PC-9 (cell line): ENCODE measurements at regions not wholly inside any gene's neighbourhood (a gene's known extent, or its start where the extent isn't known, plus 50 kb on each side); places are given as distances from the start of the nearest gene placed in this dataset.

Source experiments
- BruUV-seq: library from RNA; stranded (reverse); fragments of 400-500 nt; replicated peaks from 2 replicates; lab custom pipeline; 2021; lab: Mats Ljungman, UMichigan
- CTCF ChIA-PET: fragments of 300-600 bp; sonication (Branson Sonifier 250); formaldehyde crosslinking; loops from one replicate; lab custom pipeline; 2022; ENCODE audit warnings: antibody characterized with exemption; lab: Charles Lee
- POLR2A ChIA-PET: fragments of 300-600 bp; sonication (Branson Sonifier 250); formaldehyde crosslinking; loops from one replicate; lab custom pipeline; 2022; ENCODE audit warnings: antibody characterized with exemption; ENCODE audit not compliant: unreplicated experiment; lab: Charles Lee
- DNase-seq, 2 experiments: peaks; one replicate each; pipeline versions ENCODE4 v3.0.0 to v3.0.0-alpha.2; 2015 to 2022; ENCODE audit warnings: mixed read lengths in 1 of 2
- H2AFZ ChIP-seq: fragments of 200-600 bp; sonication (generic); 2 replicates; pipeline ENCODE4 v1.8.1; 2017; ENCODE audit warnings: antibody characterized with exemption
- H3F3A ChIP-seq: fragments of 200-600 bp; sonication (generic); 2 replicates; pipeline ENCODE4 v1.8.1; 2017; ENCODE audit warnings: antibody characterized with exemption, mild to moderate bottlenecking, low read depth; ENCODE audit not compliant: insufficient read depth
- H3K27ac ChIP-seq: fragments of 200-600 bp; sonication (generic); 2 replicates; pipeline ENCODE4 v1.6.1; 2016; ENCODE audit warnings: mixed run types
- H3K27me3 ChIP-seq: fragments of 200-600 bp; sonication (generic); 2 replicates; pipeline ENCODE4 v1.6.1; 2016; ENCODE audit warnings: low read depth, mixed run types; ENCODE audit not compliant: insufficient read depth
- H3K36me3 ChIP-seq: fragments of 200-600 bp; sonication (generic); 2 replicates; pipeline ENCODE4 v1.6.1; 2016; ENCODE audit warnings: low read depth, mixed run types
- H3K4me1 ChIP-seq: fragments of 200-600 bp; sonication (generic); replicated peaks from 2 replicates; pipeline ENCODE4 v1.6.1; 2016; ENCODE audit warnings: mixed run types; ENCODE audit not compliant: insufficient read depth
- H3K4me2 ChIP-seq: fragments of 200-600 bp; sonication (generic); 2 replicates; pipeline ENCODE4 v1.6.1; 2017; ENCODE audit warnings: mixed run types
- H3K4me3 ChIP-seq: fragments of 200-600 bp; sonication (generic); 2 replicates; pipeline ENCODE4 v1.6.1; 2016; ENCODE audit warnings: mixed run types
- H3K79me2 ChIP-seq: fragments of 200-600 bp; sonication (generic); 2 replicates; pipeline ENCODE4 v1.6.1; 2017; ENCODE audit warnings: low read depth, mixed run types
- H3K9me2 ChIP-seq: fragments of 200-600 bp; sonication (generic); 2 replicates; pipeline ENCODE4 v1.8.1; 2017; ENCODE audit warnings: mild to moderate bottlenecking; ENCODE audit not compliant: insufficient read depth
- H3K9me3 ChIP-seq: fragments of 200-600 bp; sonication (generic); 2 replicates; pipeline ENCODE4 v1.8.1; 2016; ENCODE audit warnings: low read depth; ENCODE audit not compliant: insufficient read depth
- H4K20me1 ChIP-seq: fragments of 200-600 bp; sonication (generic); 2 replicates; pipeline ENCODE4 v1.8.1; 2017; ENCODE audit not compliant: insufficient read depth
- CTCF ChIP-seq: fragments of 200-600 bp; sonication (generic); conservative IDR thresholded peaks from 2 replicates; pipeline ENCODE4 v1.6.1; 2017; ENCODE audit warnings: mixed run types, antibody characterized with exemption, mild to moderate bottlenecking, moderate library complexity
- EZH2 ChIP-seq: fragments of 200-600 bp; sonication (generic); IDR thresholded peaks from 2 replicates; pipeline ENCODE4 v1.8.0; 2017; ENCODE audit warnings: antibody characterized with exemption, low read depth
- intact Hi-C: fragments of 100-400 bp; cut with micrococcal nuclease; formaldehyde crosslinking; loops from one replicate; pipeline ENCODE4 v1.10.0; 2022; ENCODE audit not compliant: unreplicated experiment

DNA sequence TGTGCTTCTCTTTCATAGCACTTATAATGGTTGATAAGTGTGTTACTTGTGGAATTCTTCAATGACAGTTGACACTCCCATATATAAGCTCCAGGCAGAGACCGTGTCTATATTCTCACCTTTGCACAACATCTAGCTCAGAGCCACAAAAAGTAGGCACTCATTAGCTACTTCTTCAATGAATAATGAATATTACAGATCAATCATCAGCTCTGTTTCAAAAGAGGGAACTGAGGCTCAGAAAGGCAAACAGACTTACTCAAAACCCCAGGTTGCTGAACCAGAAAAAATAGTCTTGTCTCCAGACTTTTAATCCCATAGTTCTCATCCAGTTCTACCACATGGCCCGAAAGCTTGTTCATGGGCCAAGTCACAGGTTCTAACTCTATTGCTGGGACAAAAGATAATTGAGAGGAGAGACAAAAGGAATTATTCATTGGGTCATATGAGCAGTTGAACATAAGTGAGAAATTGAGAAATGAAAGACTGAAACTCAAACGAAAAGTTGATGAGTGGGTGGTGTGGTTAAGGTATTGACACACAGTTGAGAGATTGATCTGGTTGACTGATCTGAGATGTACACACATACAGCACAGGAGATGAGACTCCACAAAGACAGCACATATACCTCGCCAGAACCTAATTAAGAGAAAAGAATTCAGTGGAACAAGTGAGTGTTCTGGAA, 381.6 kb downstream of the EFNA5 start:
- H2AFZ ChIP-seq: no peak overlapping the region
- H4K20me1 ChIP-seq: no peaks in the 10 kb centered on the region
- CTCF ChIA-PET: no interaction called here
- H3K9me3 ChIP-seq: no peaks in the 10 kb centered on the region; the same call in 1 of the 2 replicates
- no peak for DNase-seq
- no peak overlapping the region for H3K4me2 ChIP-seq
- TF ChIP-seq CTCF: no peak
- TF ChIP-seq EZH2: no peak
- BruUV-seq: no TSS peak
- H3K4me3 ChIP-seq: no peak overlapping the region
- H3F3A ChIP-seq: no peaks in the 10 kb centered on the region
- H3K4me1 ChIP-seq: no peaks in the 10 kb centered on the region
- H3K27me3 ChIP-seq: no peaks in the 10 kb centered on the region
- no peaks in the 10 kb centered on the region for H3K36me3 ChIP-seq
- H3K79me2 ChIP-seq: no peaks in the 10 kb centered on the region
- POLR2A ChIA-PET: no interaction called here
- intact Hi-C loops: no loop called here
- H3K27ac ChIP-seq: no peak overlapping the region
- H3K9me2 ChIP-seq: no peaks in the 10 kb centered on the region

- CTCF ChIA-PET: no interaction called here
- Histone ChIP-seq H4K20me1 (no peaks in the 10 kb centered on the region; the same call in 1 of the 2 replicates), H3F3A (no peaks in the 10 kb centered on the region), H3K27ac (no peak overlapping the region), H3K9me3 (no peaks in the 10 kb centered on the region; the same call in 1 of the 2 replicates), H3K4me3 (no peak overlapping the region), H3K27me3 (no peaks in the 10 kb centered on the region), H3K79me2 (no peaks in the 10 kb centered on the region), H3K4me1 (no peaks in the 10 kb centered on the region), H3K36me3 (no peaks in the 10 kb centered on the region), H3K4me2 (no peak overlapping the region), H3K9me2 (no peaks in the 10 kb centered on the region), H2AFZ (no peak overlapping the region)
- DNase-seq: no peak
- TF ChIP-seq EZH2 (no peak), CTCF (no peak)
- intact Hi-C loops: no loop called here
- BruUV-seq: no TSS peak
- POLR2A ChIA-PET: no interaction called here
These were observed 384.2 kb downstream of the EFNA5 start for GRCh38 chr5:107286447-107287098.

DNA sequence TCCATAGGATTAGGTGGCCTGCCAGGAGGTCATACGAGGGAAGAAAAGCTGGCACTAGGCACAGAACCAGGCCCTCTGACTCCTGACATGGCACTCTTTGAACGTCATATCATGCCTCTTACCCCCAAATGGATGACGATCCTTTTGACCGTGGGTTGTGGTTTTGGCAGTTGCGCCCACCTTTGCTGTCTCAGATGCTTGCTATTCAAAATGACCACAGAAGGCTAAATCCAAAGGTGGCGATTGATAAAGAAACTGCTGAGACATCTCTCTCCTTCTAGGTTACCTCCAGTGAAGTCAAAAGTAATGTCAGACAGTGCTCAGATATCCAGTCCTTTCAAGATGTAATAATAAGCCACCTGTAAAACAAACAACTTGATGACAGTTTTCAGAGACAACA, 385.0 kb downstream of the EFNA5 start:
- H3K36me3 ChIP-seq: no peaks in the 10 kb centered on the region
- H3K4me2 ChIP-seq: no peak overlapping the region
- no peak overlapping the region for H2AFZ ChIP-seq
- no peaks in the 10 kb centered on the region for H3K27me3 ChIP-seq
- no peak overlapping the region for H3K4me3 ChIP-seq
- no peaks in the 10 kb centered on the region; the same call in 1 of the 2 replicates for H3K9me3 ChIP-seq
- no peaks in the 10 kb centered on the region for H3K79me2 ChIP-seq
- CTCF ChIA-PET: no interaction called here
- no peaks in the 10 kb centered on the region; the same call in 1 of the 2 replicates for H4K20me1 ChIP-seq
- intact Hi-C loops: no loop called here
- no peak overlapping the region for H3K27ac ChIP-seq
- no peak for TF ChIP-seq EZH2
- no peak for TF ChIP-seq CTCF
- H3F3A ChIP-seq: no peaks in the 10 kb centered on the region
- no peak for DNase-seq
- no peaks in the 10 kb centered on the region for H3K9me2 ChIP-seq
- no peaks in the 10 kb centered on the region for H3K4me1 ChIP-seq
- no TSS peak for BruUV-seq
- POLR2A ChIA-PET: no interaction called here
